BE2C (cell line): ENCODE measurements at regions not wholly inside any gene's neighbourhood (a gene's known extent, or its start where the extent isn't known, plus 50 kb on each side); places are given as distances from the start of the nearest gene placed in this dataset.

Experiments
- DNase-seq: peaks from one replicate; pipeline ENCODE4 v3.0.0-alpha.2; 2020
- H3K27me3 ChIP-seq: fragments of 250-450 bp; sonication (Bioruptor Pico); 2 replicates; pipeline ENCODE4 v1.5.1; 2020; ENCODE audit warnings: mild to moderate bottlenecking
- H3K36me3 ChIP-seq: fragments of 250-450 bp; sonication (Bioruptor Pico); 2 replicates; pipeline ENCODE4 v1.5.1; 2020; ENCODE audit warnings: mild to moderate bottlenecking
- H3K4me1 ChIP-seq: fragments of 250-450 bp; sonication (Bioruptor Pico); 2 replicates; pipeline ENCODE4 v1.5.1; 2020
- H3K4me3 ChIP-seq: 2 replicates; pipeline ENCODE4 v1.5.1; 2011; ENCODE audit warnings: low read depth, low read length
- H3K9me3 ChIP-seq: fragments of 250-450 bp; sonication (Bioruptor Pico); 2 replicates; pipeline ENCODE4 v1.5.1; 2020
- TF ChIP-seq, protein P1 (sequence below): IDR thresholded peaks from 2 replicates; pipeline ENCODE4 v1.5.1; 2012; ENCODE audit warnings: mild to moderate bottlenecking, low read depth, low read length

DNA sequence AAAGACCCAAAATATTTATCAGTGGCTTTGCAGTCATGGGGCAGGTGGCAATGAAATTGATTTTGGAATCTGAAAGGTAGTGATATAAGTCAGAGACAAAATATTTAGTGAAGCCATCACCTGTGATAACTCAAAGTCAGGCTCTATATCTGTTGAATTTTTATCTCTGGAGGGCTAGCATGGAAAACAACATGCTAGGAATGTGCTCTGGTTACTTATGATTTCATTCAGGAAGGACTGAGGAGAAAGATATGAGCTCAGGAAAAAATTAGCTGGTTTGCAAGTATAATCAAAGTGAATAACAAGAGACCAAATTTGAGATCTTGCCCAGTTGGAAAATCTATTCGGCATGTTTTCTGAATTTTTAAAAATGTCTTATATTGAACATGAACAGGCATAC is 364.6 kb upstream of the LRRC7 start:
- Histone ChIP-seq H3K27me3 (no peaks in the 10 kb centered on the region), H3K4me3 (no peak overlapping the region), H3K36me3 (no peaks in the 10 kb centered on the region), H3K9me3 (no peaks in the 10 kb centered on the region), H3K4me1 (no peaks in the 10 kb centered on the region)
- TF ChIP-seq, protein P1, sequence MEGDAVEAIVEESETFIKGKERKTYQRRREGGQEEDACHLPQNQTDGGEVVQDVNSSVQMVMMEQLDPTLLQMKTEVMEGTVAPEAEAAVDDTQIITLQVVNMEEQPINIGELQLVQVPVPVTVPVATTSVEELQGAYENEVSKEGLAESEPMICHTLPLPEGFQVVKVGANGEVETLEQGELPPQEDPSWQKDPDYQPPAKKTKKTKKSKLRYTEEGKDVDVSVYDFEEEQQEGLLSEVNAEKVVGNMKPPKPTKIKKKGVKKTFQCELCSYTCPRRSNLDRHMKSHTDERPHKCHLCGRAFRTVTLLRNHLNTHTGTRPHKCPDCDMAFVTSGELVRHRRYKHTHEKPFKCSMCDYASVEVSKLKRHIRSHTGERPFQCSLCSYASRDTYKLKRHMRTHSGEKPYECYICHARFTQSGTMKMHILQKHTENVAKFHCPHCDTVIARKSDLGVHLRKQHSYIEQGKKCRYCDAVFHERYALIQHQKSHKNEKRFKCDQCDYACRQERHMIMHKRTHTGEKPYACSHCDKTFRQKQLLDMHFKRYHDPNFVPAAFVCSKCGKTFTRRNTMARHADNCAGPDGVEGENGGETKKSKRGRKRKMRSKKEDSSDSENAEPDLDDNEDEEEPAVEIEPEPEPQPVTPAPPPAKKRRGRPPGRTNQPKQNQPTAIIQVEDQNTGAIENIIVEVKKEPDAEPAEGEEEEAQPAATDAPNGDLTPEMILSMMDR = no peak
- DNase-seq = no peak

DNA sequence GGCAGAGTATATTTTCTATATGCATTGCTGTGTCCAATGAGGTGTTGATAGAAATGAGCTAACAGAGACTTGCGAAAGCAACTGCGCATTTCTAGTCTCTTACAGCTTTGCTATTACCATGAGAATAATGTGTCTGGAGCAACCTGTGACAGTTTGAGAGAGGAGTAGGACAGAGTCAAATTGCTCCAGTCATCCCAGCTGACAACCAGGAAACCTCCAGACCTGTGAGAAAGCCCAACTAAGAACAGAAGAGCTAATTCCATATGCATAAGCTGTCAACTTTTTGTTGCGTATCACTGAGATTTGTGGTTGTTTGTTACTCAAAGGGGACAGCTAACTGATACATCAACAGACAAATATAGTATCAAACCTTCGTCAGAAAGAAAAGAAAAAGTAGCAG is 354.1 kb upstream of the LRRC7 start:
- TF ChIP-seq, protein P1 = no peak
- H3K9me3 ChIP-seq = no peaks in the 10 kb centered on the region
- H3K27me3 ChIP-seq = no peaks in the 10 kb centered on the region
- H3K4me3 ChIP-seq = no peak overlapping the region
- H3K4me1 ChIP-seq = no peaks in the 10 kb centered on the region
- no peak for DNase-seq
- no peaks in the 10 kb centered on the region for H3K36me3 ChIP-seq

DNA sequence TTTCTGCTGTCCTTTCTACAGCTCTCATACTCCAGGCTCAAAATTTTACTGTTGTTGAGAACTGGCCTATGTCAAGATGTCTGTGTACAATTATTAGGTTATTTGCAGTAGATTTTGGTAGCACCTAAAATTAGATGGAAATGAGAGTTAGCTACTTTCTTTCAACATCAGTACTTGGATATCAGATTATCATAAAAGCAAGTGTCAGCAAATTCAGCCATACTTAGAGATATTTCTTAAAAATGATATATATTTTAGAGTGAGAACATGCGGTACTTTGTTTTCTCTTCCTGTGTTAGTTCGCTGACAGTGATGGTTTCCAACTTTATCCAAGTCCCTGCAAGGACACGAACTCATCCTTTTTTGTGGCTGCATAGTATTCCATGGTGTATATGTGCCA is 351.8 kb upstream of the LRRC7 start:
- no peak for DNase-seq
- H3K4me3 ChIP-seq = no peak overlapping the region
- TF ChIP-seq, protein P1 = no peak
- no peaks in the 10 kb centered on the region for H3K27me3 ChIP-seq
- no peaks in the 10 kb centered on the region for H3K36me3 ChIP-seq
- H3K4me1 ChIP-seq = no peaks in the 10 kb centered on the region
- H3K9me3 ChIP-seq = no peaks in the 10 kb centered on the region

- Histone ChIP-seq H3K9me3 (no peaks in the 10 kb centered on the region), H3K36me3 (no peaks in the 10 kb centered on the region), H3K4me3 (no peak overlapping the region), H3K4me1 (no peaks in the 10 kb centered on the region), H3K27me3 (no peaks in the 10 kb centered on the region)
- DNase-seq = no peak
- TF ChIP-seq, protein P1 = no peak
These were observed 347.1 kb upstream of the LRRC7 start for GRCh38 chr1:69220672-69221071.

GRCh38 chr1:69221524-69221923 is 346.2 kb upstream of the LRRC7 start:
- H3K4me3 ChIP-seq = no peak overlapping the region
- no peaks in the 10 kb centered on the region for H3K9me3 ChIP-seq
- H3K4me1 ChIP-seq = no peaks in the 10 kb centered on the region
- DNase-seq = no peak
- no peaks in the 10 kb centered on the region for H3K36me3 ChIP-seq
- TF ChIP-seq, protein P1 = no peak
- no peaks in the 10 kb centered on the region for H3K27me3 ChIP-seq

DNA sequence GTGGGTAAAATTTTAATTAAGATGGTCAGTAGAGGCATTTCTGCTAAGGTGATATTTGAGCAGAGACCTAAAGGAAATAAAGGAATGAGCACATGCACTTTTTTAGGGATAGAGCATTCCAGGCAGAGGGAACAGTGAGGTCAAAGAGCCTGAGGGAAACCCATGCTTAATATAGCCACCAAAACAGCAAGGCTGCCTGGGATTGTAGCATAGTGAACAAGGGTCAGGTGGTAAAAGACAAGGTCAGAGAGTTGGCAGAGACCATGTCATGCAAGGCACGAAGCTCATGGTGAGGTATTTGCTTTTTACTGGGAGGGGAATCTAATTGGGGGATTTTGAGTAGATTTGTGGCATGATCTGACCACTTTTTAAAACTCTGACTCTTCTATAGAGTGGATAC is 344.6 kb upstream of the LRRC7 start:
- Histone ChIP-seq H3K4me1 (no peaks in the 10 kb centered on the region), H3K4me3 (no peak overlapping the region), H3K36me3 (no peaks in the 10 kb centered on the region), H3K9me3 (no peaks in the 10 kb centered on the region), H3K27me3 (no peaks in the 10 kb centered on the region)
- TF ChIP-seq, protein P1 = no peak
- no peak for DNase-seq
